ENCODE measurements at regions not wholly inside any gene's neighbourhood (a gene's known extent, or its start where the extent isn't known, plus 50 kb on each side); places are given as distances from the start of the nearest gene placed in this dataset.
"Not testable (repeated sequence)": the region's sequence is repeated elsewhere in the genome, so short reads cannot be mapped to it uniquely, and the experiment has no call there.

DNA sequence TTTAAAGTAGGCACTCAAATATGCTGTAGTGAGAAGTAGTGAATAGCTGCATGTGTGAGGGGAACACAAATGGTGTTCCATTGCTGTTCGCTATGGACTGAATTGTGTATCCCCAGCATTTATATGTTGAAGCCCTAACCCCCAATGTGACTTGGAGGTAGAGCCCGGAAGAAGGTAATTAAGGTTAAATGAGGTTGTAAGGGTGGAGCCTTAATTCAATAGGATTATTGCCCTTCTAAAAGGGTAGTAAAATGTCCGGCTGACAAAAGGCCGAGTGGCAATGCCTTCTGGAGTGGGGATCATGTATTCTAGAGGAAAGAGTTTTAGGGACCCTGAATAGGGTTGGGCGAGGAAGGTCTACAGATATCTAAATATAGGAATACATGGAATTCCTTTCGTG, 168.9 kb upstream of the NUDT10 start:
- Histone ChIP-seq H3K27ac (ENCODE audit: low read depth in 1 of 2, low read length in 2 of 2) (no peak overlapping the region), H3K4me3 (replicated peaks in 1 of 3; ENCODE audit: low read depth in 2 of 3, low read length in 3 of 3) (no peak overlapping the region), H3K4me1 (ENCODE audit: control insufficient read depth in 1 of 2, insufficient read depth in 2 of 2, low read length in 2 of 2) (no peaks in the 10 kb centered on the region), H3K9ac (ENCODE audit: insufficient read depth, low read length, poor library complexity, severe bottlenecking) (no peak overlapping the region), H4K20me1 (ENCODE audit: insufficient read depth, low read length) (no peaks in the 10 kb centered on the region), H3K36me3 (replicated peaks in 1 of 2; ENCODE audit: control insufficient read depth in 1 of 2, insufficient read depth in 2 of 2, low read length in 2 of 2) (no peaks in the 10 kb centered on the region), H3K9me3 (replicated peaks in 1 of 2; ENCODE audit: control insufficient read depth in 1 of 2, insufficient read depth in 1 of 2, low read length in 2 of 2) (no peaks in the 10 kb centered on the region), H3K4me2 (replicated peaks; ENCODE audit: extremely low read depth, low read length, poor library complexity, severe bottlenecking) (no peak overlapping the region), H3K27me3 (ENCODE audit: control insufficient read depth in 2 of 2, insufficient read depth in 2 of 2, low read length in 2 of 2) (no peaks in the 10 kb centered on the region), H2AFZ (ENCODE audit: insufficient read depth, low read depth, low read length, poor library complexity, severe bottlenecking) (no peak overlapping the region), H3K79me2 (ENCODE audit: insufficient read depth, low read length) (no peaks in the 10 kb centered on the region)
- H3K4me3 Mint-ChIP-seq: no peak overlapping the region
- H3K9me3 Mint-ChIP-seq: peaks cover 0 to 1% (median 0%) of the 10 kb centered on the region in 7 donors
- no peak overlapping the region for H3K27ac Mint-ChIP-seq
- no peaks in the 10 kb centered on the region for H3K4me1 Mint-ChIP-seq
- H3K27me3 Mint-ChIP-seq (ENCODE audit: low read depth in 3 of 3): no peaks in the 10 kb centered on the region
- WGBS (ENCODE audit: insufficient coverage): no CpG with 5 or more reads among the region's 6 CpGs
- no peaks in the 10 kb centered on the region for H3K36me3 Mint-ChIP-seq
- TF ChIP-seq, protein P1, sequence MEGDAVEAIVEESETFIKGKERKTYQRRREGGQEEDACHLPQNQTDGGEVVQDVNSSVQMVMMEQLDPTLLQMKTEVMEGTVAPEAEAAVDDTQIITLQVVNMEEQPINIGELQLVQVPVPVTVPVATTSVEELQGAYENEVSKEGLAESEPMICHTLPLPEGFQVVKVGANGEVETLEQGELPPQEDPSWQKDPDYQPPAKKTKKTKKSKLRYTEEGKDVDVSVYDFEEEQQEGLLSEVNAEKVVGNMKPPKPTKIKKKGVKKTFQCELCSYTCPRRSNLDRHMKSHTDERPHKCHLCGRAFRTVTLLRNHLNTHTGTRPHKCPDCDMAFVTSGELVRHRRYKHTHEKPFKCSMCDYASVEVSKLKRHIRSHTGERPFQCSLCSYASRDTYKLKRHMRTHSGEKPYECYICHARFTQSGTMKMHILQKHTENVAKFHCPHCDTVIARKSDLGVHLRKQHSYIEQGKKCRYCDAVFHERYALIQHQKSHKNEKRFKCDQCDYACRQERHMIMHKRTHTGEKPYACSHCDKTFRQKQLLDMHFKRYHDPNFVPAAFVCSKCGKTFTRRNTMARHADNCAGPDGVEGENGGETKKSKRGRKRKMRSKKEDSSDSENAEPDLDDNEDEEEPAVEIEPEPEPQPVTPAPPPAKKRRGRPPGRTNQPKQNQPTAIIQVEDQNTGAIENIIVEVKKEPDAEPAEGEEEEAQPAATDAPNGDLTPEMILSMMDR (IDR thresholded peaks at IDR 0.05): no peak
- DNase-seq: no peak
- intact Hi-C loops (cut with micrococcal nuclease): no loop called here

DNA sequence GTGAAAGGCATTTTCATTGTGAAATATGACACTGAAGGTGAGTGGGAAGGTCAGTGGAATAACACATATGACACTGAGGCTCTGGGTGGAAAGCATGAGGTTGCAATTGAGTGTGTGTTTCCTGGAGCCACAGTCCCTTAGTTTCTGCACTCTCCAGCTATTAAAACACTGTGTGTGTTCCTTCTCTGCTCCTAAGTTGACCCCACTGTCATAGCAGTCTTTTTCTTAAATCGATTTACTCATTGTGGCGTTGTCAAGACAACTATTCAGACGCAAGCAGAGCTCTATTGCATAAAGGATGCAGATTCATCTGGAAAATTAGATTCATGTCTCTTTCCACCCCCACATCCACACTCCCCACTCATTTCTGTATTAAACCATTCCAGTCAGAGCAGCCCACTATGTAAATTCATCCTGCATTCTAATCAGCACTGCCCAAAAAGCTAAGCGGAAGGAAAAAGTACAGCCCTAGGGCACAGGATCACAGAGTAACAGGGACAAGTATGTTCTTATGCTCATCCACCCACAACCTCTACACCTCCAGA, 154.2 kb upstream of the NUDT10 start:
- H2AFZ ChIP-seq (ENCODE audit: insufficient read depth, low read depth, low read length, poor library complexity, severe bottlenecking); H3K36me3 Mint-ChIP-seq; H3K4me2 ChIP-seq (replicated peaks; ENCODE audit: extremely low read depth, low read length, poor library complexity, severe bottlenecking); H4K20me1 ChIP-seq (ENCODE audit: insufficient read depth, low read length); DNase-seq; H3K4me1 ChIP-seq (ENCODE audit: control insufficient read depth in 1 of 2, insufficient read depth in 2 of 2, low read length in 2 of 2); H3K9ac ChIP-seq (ENCODE audit: insufficient read depth, low read length, poor library complexity, severe bottlenecking); H3K9me3 ChIP-seq (replicated peaks in 1 of 2; ENCODE audit: control insufficient read depth in 1 of 2, insufficient read depth in 1 of 2, low read length in 2 of 2); H3K36me3 ChIP-seq (replicated peaks in 1 of 2; ENCODE audit: control insufficient read depth in 1 of 2, insufficient read depth in 2 of 2, low read length in 2 of 2); H3K4me3 Mint-ChIP-seq; H3K27ac ChIP-seq (ENCODE audit: low read depth in 1 of 2, low read length in 2 of 2); H3K9me3 Mint-ChIP-seq; intact Hi-C loops (cut with micrococcal nuclease); H3K79me2 ChIP-seq (ENCODE audit: insufficient read depth, low read length); H3K27ac Mint-ChIP-seq; H3K4me3 ChIP-seq (replicated peaks in 1 of 3; ENCODE audit: low read depth in 2 of 3, low read length in 3 of 3); H3K27me3 ChIP-seq (ENCODE audit: control insufficient read depth in 2 of 2, insufficient read depth in 2 of 2, low read length in 2 of 2); H3K27me3 Mint-ChIP-seq (ENCODE audit: low read depth in 3 of 3); H3K4me1 Mint-ChIP-seq: not testable (repeated sequence)
- WGBS (ENCODE audit: insufficient coverage): no CpG with 5 or more reads among the region's 4 CpGs

DNA sequence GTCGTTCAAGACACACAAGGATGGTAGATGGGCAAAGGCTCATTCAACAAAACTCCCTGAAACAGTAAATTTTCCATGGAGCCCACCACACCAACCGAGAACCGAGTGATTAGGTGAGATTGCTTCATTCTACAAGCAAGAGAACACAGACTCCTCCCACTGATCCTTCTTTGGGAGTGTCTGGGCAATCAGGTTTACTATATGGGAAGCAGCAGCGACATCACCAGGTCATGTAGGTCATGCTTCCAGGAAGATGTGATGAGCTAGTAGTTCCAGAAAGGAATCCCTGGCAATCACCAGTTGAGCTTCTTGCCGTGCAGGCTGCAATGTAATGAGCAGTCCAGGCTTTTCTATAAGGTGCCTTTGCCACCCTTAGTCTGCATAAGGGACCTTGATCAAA, 152.8 kb upstream of the NUDT10 start:
- WGBS (ENCODE audit: insufficient coverage): no CpG with 5 or more reads among the region's 5 CpGs

More for the DNA sequence above, 152.8 kb upstream of the NUDT10 start:
- DNase-seq; H3K36me3 Mint-ChIP-seq; H3K79me2 ChIP-seq (ENCODE audit: insufficient read depth, low read length); H3K4me1 ChIP-seq (ENCODE audit: control insufficient read depth in 1 of 2, insufficient read depth in 2 of 2, low read length in 2 of 2); H3K36me3 ChIP-seq (replicated peaks in 1 of 2; ENCODE audit: control insufficient read depth in 1 of 2, insufficient read depth in 2 of 2, low read length in 2 of 2); H3K27ac ChIP-seq (ENCODE audit: low read depth in 1 of 2, low read length in 2 of 2); H3K27me3 ChIP-seq (ENCODE audit: control insufficient read depth in 2 of 2, insufficient read depth in 2 of 2, low read length in 2 of 2); H3K4me1 Mint-ChIP-seq; H3K9ac ChIP-seq (ENCODE audit: insufficient read depth, low read length, poor library complexity, severe bottlenecking); intact Hi-C loops (cut with micrococcal nuclease); H2AFZ ChIP-seq (ENCODE audit: insufficient read depth, low read depth, low read length, poor library complexity, severe bottlenecking); H3K4me3 ChIP-seq (replicated peaks in 1 of 3; ENCODE audit: low read depth in 2 of 3, low read length in 3 of 3); H3K4me2 ChIP-seq (replicated peaks; ENCODE audit: extremely low read depth, low read length, poor library complexity, severe bottlenecking); H3K27me3 Mint-ChIP-seq (ENCODE audit: low read depth in 3 of 3); H4K20me1 ChIP-seq (ENCODE audit: insufficient read depth, low read length); H3K9me3 ChIP-seq (replicated peaks in 1 of 2; ENCODE audit: control insufficient read depth in 1 of 2, insufficient read depth in 1 of 2, low read length in 2 of 2); H3K4me3 Mint-ChIP-seq; H3K9me3 Mint-ChIP-seq: not testable (repeated sequence)
- peak overlapping the region in 1 of 7 donors; percentile 17 for H3K27ac Mint-ChIP-seq

Measured in CD14-positive monocyte (primary cell).